ENCODE measurements at regions not wholly inside any gene's neighbourhood (a gene's known extent, or its start where the extent isn't known, plus 50 kb on each side); places are given as distances from the start of the nearest gene placed in this dataset.

- DNase-seq: no peak
These were observed 58.3 kb downstream of the CXCL12 start for GRCh38 chr10:44326474-44327030.

DNA sequence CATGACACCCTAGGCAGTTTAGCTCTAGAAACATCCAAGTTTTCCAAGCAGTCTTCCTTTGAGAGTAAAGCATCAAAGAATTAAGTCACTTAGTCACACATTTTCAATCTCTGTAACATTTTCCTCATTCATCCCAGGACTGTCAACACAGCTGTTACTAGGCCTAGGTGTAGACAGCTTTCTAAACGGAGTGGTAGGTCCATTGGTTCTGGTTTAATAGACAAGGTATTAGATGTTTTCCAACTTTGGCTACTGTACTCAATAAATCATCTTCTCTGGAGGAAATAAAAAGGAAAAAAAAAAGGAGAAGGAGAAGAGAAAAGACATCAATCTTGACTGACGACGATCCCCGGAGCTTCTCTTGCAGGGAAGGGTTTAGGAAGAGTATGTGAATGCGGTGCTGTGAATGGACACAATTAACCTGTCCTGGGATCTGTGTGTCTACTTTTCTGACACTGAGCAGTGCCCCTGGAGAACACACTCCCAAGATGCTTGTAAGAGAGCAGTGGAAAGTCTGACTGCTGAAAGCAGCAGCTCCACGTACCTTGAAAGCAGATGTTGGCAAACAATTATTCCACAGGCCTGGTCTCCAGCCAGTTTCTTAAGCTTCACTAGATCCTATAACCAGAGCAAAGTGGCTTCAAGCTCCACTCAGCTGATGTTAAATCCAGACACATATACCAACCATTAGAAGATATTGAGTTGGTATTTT is 59.1 kb downstream of the CXCL12 start:
- DNase-seq: no peak

GRCh38 chr10:44325157-44325556 is 59.7 kb downstream of the CXCL12 start:
- DNase-seq: no peak

DNA sequence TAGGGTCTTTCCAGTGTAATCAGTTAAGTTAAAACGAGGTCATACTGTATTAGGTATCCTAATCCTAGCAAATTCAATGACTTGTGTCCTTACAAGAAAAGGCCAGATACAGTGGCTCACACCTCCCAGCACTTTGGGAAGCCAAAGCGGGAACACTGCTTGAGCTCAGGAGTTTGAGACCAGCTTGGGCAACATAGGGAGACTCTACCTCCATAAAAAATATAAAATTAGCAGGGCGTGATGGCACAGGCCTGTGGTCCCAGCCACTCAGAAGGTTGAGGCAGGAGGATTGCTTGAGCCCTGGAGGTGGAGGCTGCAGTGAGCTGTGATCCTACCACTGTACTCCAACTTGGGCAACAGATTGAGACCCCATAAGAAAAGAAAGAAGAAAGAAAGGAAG is 61.1 kb downstream of the CXCL12 start:
- DNase-seq: no peak

GRCh38 chr10:44322137-44322536 is 62.8 kb downstream of the CXCL12 start:
- no peak for DNase-seq

- DNase-seq: no peak
These were observed 64.1 kb downstream of the CXCL12 start for GRCh38 chr10:44320756-44321155.

GRCh38 chr10:44317856-44318255 is 67.0 kb downstream of the CXCL12 start:
- DNase-seq: no peak

- no peak for DNase-seq
These were observed 68.0 kb downstream of the CXCL12 start for GRCh38 chr10:44316922-44317215.

DNA sequence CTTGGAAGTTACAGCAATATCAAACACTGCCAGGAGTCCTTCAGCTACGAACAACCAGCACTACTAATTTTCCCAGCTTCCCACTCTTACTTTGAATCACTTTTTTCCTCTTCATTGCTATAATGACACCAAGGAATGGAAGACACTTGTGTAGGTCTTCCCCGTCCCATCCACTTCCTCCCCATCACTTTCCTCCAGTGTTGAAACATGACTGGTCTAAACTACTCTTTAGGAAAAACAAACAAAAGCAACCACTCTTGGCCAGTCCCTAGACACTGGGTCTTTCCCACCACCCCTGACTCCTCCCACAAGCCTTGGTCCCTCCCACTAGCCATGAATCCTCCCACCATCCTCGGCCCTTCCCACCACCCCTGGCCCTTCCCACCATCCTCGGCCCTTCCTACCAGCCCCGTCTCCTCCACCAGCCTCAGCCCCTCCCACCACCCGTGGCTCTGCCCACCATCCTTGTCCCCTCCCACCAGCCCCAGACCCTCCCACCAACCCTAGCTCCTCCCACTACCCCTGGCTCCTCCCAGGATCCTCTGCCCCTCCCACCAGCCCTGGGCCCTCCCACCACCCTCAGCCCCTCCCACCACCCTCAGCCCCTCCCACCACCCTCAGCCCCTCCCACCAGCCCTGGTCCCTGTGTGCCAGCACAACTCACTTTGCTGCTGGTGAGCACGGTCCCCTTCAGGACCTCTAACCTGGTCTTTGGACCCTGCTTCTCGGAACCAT is 68.5 kb downstream of the CXCL12 start:
- peak; percentile 6 for DNase-seq

DNA sequence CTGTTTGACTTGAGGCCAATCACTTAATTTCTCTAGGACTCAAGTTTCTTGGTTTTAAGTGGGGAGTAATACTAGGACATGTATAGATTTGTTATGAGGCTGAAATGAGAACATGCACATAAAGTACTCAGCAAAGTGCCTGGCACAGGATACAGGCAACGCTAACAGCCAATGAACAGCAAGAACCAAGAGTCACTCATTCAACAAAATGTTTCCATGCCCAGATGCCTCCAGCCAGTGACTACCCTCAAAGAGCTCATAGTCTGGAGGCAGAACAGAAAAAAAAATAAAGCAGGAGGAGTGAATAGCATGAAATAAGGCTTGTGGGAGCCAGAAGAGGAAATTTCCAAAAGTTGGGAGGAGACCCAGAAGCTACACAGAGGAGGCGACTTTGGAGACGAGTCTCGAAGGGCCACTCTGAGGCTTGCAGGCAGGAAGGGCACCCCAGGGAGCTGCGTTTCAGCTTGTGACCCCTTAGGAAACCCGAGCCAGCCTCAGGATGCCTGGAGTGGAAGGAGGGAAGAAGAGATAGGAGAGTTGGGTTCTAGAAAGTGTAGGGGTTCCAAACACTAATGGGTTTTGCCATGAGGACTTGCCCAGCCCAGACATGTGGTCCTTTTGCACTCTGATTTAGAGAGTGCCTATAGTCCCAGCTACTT is 70.0 kb downstream of the CXCL12 start:
- no peak for DNase-seq

- no peak for DNase-seq
These were observed 71.1 kb downstream of the CXCL12 start for GRCh38 chr10:44313761-44314165.

- no peak for DNase-seq
These were observed 72.5 kb downstream of the CXCL12 start for GRCh38 chr10:44312401-44312800.

GRCh38 chr10:44311563-44312051 is 73.3 kb downstream of the CXCL12 start:
- no peak for DNase-seq

- peak; percentile 53 for DNase-seq
These were observed 73.9 kb downstream of the CXCL12 start for GRCh38 chr10:44310762-44311562.

- DNase-seq: no peak
These were observed 74.7 kb downstream of the CXCL12 start for GRCh38 chr10:44309939-44310761.

- no peak for DNase-seq
These were observed 75.5 kb downstream of the CXCL12 start for GRCh38 chr10:44309361-44309760.

- DNase-seq: no peak
These were observed 76.0 kb downstream of the CXCL12 start for GRCh38 chr10:44308935-44309334.

DNA sequence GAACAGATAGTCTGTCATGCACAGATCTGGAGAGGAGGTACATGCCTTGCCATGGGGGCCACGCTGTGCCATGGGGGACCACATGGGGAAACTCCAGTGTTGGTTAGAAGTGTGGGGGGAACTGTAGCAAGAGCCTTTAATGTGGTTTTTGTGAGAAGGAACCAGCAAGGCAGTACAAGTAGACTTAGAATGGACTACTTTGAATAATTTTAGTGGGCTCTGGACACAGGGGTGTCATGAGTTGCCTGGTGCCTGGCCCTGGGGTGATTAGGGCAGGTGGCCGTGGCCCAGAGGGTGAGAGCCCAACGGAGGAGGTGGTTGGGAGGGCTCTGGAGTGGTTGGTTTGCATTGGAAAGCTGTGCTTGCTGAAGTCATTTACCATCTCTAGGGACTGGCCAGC is 77.2 kb downstream of the CXCL12 start:
- no peak for DNase-seq

DNA sequence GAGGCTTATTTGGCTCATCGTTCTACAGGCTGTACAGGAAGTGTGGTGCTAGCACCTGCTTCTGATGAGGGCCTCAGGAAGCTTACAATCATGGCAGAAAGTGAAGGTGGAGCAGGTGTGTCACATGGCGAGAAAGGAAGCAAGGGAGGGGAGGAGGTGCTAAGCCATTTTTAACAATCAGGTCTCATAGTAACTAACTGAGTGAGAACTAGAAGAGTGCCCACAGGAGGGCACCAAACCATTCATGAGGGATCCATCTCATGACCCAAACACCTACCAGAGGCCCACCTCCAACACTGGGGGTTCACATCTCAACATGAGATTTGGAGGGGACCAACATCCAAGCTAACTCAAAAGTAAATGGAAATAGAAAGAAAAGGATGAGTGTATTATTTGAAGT is 78.1 kb downstream of the CXCL12 start:
- DNase-seq: no peak

- no peak for DNase-seq
These were observed 78.7 kb downstream of the CXCL12 start for GRCh38 chr10:44306147-44306710.

DNA sequence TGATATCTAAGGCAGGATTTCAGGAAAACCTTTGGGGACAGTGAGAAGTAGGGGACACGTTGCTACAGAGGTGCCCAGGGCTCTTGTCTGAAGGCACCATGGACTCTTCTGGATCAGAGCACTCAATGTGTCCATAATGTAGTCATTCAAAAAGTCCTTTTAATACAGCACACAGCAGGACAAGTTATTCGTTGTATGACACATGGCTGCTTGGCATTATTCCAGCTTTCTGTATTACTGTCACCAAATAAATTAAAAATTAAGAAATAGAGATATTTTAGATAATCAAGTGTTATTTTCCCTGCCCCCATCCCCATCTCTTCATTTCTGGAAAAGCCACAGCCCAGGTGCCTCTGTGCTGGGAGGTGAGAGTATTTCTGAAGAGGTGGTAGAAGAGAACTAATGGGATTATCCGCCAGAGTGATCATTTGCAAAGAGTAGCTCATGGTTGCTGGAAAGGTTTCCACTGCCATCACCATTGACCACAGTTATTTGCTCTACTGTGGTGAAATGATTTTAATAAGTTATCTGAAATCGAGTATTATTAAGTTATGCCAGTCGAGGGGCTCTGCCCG is 83.0 kb downstream of the CXCL12 start:
- no peak for DNase-seq

Data from stimulated activated CD4-positive, alpha-beta T cell treated with anti-CD3 and anti-CD28 coated beads, Interleukin-12 subunit alpha, Interleukin-12 subunit beta, amount 100 ng/mL, for 4 hours (primary cell).